Retina (tissue), 1 donor: ENCODE measurements at regions not wholly inside any gene's neighbourhood (a gene's known extent, or its start where the extent isn't known, plus 50 kb on each side); places are given as distances from the start of the nearest gene placed in this dataset.

Experiments
- DNase-seq: peaks from one replicate; pipeline ENCODE4 v3.0.0-alpha.2; 2016

DNA sequence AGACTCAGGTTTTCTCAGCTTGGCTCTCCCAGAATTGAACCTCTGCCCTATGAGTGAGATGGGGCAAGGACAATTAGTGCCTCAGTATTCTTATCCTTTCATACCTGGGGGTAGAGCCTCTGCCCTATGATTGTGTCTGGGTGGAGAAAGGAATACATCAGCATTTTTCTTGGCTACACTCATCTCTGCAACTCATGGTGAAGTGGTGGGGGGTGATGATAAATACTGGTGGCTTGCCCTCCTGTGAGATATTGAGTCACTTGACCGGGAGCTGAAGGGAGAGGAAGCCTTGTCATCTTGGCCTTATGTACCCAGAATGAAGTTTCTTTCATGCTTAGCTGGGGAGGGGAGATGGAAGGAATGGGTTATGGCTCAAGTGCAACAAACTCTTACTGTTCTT is 71.3 kb upstream of the ENOX2 start:
- DNase-seq: no peak

DNA sequence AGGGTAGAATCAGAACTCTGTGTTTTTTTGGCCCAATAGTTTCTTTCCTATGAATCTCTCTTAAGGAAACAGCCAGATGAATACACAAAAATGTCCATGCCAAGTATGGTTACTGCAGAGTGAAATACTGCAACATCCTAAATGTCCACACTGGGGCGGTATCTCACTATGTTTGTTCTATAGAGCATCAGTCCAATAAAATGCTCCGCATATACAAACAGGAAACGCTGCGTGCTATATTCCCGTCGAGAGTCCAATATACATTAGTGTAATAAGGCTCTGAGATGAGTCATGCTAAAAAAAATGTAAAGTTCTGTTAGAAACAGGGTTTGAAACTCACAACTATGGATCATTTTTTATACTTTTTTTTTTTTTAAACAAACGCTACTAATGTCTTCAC is 72.9 kb upstream of the ENOX2 start:
- DNase-seq: peak; percentile 18

DNA sequence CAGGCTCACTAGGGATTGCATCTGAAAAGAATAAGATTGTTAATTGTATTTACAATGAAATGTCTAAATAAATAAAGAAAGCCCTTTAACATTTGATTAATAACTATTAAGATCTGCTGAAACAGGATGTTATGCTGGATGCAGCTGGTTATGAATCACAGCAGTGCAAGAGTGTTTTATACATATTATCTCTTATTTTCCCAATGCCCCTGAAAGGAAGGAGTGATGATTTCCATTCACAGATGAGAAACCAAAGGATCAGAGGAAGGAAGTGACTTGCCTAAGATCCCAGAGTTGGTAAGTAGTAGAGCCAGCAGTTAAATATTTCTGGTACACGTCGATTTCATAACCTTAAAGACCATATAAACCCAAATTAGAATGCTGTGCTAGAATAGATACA is 76.3 kb upstream of the ARHGAP36 start:
- no peak for DNase-seq

DNA sequence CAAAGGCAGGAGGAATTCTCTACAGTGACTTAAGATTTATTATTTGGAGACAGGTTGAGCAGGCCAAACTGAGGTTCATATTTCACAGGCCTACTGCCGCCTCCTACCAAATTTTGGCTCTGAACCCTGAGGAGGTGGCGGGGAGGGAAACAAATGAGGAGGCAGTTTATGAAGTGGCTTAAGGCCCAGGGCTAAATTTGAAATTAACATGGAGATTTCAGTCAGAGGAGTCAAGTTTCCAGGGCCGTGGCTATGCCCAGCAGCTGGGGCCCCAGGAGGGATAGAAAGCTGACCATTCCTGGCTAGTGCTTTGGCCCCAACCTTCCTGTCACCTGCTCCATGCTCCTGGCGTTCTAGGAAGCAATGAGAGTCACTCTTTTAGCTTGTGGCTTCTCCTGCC is 73.4 kb upstream of the ARHGAP36 start:
- no peak for DNase-seq

DNA sequence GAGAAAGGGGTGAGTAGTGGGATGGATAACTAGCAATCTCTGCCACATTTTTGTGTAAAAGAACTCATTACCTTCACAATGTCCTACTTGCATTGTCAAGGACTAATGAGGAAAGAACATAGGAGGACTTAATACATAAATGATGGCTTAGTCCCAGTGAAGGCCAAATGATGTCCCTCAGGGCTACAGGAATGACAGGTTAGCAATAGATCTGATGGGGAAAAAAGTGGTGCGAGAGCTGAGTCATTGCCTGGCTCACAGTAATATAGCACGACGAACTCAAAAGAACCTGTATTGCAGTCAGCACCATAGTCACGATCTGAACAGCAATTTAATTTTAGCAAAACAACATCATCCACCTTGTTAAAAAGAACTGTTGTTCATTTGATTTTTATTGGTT is 70.9 kb upstream of the ARHGAP36 start:
- DNase-seq: no peak

DNA sequence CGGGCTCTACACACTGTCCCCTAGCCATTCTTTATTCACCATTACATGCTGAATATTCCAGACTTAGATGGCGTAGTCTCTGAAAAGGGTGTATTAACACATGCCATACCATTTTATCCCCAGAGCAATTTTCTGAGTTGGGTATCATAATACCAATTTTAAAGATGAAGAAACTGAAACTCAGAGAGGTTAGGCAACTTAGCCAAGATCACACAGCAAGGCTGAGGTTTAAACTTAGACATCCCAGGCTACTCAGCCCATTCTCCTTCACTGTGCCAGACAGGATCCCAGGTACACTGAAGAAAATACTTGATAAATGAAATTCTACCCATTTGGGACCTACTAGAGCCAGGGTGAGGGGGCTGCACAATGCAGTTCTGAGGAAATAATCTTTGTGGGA is 67.4 kb upstream of the ARHGAP36 start:
- DNase-seq: no peak

DNA sequence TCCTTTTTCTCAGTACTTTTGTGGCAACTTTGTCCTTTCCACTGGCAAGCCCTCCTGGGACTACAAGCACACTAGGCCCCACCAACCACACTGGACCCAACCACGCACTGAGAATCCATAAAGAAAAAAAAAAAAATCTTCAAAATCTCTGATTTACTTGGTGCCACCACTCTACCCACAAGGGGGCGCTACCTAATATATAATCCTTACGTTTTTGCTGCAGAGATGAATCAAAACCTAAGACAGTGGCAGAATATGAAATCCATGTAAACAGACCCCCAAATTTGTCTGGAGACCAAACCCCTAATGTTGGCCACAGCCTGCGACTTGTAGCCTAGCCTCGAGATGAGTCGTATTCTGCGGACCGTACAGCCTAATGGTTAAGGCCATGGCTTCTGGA is 63.5 kb upstream of the ARHGAP36 start:
- DNase-seq: peak; percentile 32

DNA sequence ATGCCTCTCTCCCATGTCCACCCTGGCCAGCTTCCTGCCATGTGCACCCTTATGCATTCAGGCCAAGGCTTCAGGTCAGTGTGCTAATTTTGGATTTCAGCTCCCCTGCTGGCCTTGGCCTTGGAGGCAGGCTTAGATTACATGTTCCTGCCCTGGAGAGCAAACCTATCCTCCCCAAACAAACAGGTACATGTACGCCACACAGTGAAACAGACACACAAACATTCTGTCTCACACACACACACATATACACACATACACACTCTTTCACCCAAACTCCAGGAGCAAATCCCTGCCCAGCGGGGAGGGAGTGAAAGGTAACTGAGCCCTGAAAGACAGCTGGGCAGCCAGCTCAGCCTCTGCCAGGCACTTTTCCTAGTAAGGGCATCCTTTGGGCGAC is 62.7 kb upstream of the ARHGAP36 start:
- no peak for DNase-seq

DNA sequence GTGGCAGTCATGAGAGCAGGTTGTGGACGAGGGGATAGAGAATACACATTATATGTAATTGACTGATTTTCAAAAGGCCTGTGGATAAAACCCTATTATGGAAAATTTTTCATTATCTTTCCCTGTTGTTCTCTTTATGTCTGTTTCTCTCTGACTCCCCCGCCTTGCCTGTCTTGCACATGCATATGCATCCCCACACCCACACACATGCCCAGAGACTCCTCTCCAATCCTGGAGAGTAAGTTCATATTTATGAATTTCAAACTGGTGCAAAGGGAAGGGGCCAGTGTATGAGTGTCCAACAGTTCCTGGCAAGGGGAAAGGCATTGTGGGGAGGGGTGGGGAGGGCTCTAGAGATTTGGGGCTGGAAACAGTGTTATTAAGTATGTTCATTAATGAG is 60.8 kb upstream of the ARHGAP36 start:
- DNase-seq: no peak

DNA sequence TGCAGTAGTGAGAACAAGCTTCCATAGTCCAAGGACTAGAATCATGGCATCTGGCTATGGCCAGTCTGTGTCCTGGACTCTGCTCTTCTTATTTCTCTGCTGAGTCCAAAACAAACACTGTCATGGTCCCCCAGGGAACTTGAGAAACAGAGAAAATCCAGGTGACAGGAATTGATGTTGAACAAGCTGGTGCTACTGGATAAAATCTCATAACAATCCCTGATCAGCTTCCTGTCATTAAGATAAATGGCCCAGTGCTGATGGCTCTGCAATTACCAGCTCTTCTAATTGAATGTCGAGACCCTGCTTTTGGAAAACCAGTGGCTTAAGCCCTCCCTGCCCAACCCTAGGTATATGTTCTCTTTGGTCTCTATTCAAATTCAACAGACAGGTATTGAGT is 58.8 kb upstream of the ARHGAP36 start:
- DNase-seq: no peak
